ENCODE measurements at regions not wholly inside any gene's neighbourhood (a gene's known extent, or its start where the extent isn't known, plus 50 kb on each side); places are given as distances from the start of the nearest gene placed in this dataset.

DNA sequence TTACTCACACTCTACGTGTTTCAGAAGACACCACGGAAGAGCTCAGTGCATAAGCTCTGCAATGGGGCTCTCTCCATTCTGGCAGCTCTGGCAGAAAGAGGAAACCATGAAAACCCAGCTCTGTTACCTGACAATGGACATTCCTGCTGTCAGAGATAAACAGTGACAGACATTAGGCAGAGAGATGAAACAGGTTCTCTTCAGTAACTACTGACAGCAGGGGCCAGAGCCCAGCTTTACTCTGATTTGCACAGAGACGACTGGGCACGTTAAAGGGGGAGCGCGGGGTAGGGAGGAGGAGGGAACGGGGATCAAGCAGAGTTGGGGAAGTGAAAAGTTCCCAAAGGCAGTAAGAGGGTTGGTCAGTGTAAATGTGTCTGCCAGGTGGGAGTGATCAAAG lies 206.1 kb downstream of the RAMP3 start:
- ATAC-seq = no peak
- no TSS peak for BruUV-seq (replicated peaks)
- FAIRE-seq = no peak
- no peaks in the 10 kb centered on the region for H4K20me1 ChIP-seq (ENCODE audit: insufficient read depth, low read length)
- H3K4me2 ChIP-seq (ENCODE audit: low read depth, low read length) = no peak overlapping the region
- in situ Hi-C loops (cut with HindIII; ENCODE audit: extremely low pct_ligation_motif_present, low pct_unique_long_range_greater_than_20kb) (no loop called here), intact Hi-C loops (cut with micrococcal nuclease; ENCODE audit: unreplicated experiment) (no loop called here)
- H3K9ac ChIP-seq (ENCODE audit: insufficient read depth, low read depth, low read length) = no peak overlapping the region
- no peaks in the 10 kb centered on the region for H3K36me3 ChIP-seq (replicated peaks in 1 of 2; ENCODE audit: control insufficient read depth in 1 of 2, insufficient read depth in 2 of 2, low read length in 2 of 2)
- no peak overlapping the region for H3K4me3 ChIP-seq (replicated peaks in 1 of 3; ENCODE audit: insufficient read depth in 1 of 3, low read depth in 2 of 3, low read length in 3 of 3)
- peaks cover 0 to 14% of the 10 kb centered on the region in 2 experiments; a peak in 2 of 5 replicates for H3K27me3 ChIP-seq (ENCODE audit: control insufficient read depth in 1 of 2, insufficient read depth in 2 of 2, low read length in 2 of 2)
- no peaks in the 10 kb centered on the region for H3K79me2 ChIP-seq (ENCODE audit: insufficient read depth, low read length)
- no peaks in the 10 kb centered on the region for H3K9me3 ChIP-seq (ENCODE audit: low read length)
- CTCF ChIA-PET (ENCODE audit: low intra/inter-chr PET ratio, low total read pairs) = no interaction called here
- 23% methylated on average over 7 of the region's 7 CpGs for WGBS (ENCODE audit: low lambda C conversion rate)
- no peaks in the 10 kb centered on the region for H3K4me1 ChIP-seq (ENCODE audit: insufficient read depth, low read length)
- POLR2A ChIA-PET = no interaction called here
- no peak overlapping the region for H2AFZ ChIP-seq (ENCODE audit: low read length)
- DNase-seq (ENCODE audit: low spot score) = no peak
- no peak overlapping the region for H3K27ac ChIP-seq (ENCODE audit: extremely low read length, insufficient read depth, low read length)
- no peak for TF ChIP-seq ZNF17 (CRISPR knock-in tag; IDR thresholded peaks at IDR 0.05)
- TF ChIP-seq ZNF432 (CRISPR knock-in tag; IDR thresholded peaks at IDR 0.05; ENCODE audit: borderline replicate concordance) = no peak
- no peak for TF ChIP-seq ZBTB3 (CRISPR knock-in tag; IDR thresholded peaks at IDR 0.05; ENCODE audit: borderline replicate concordance, low read depth)
- TF ChIP-seq PLRG1 (conservative IDR thresholded peaks at IDR 0.05) = no peak
- TF ChIP-seq HIVEP1 (CRISPR knock-in tag; IDR thresholded peaks at IDR 0.05) = no peak
- TF ChIP-seq, protein P1, sequence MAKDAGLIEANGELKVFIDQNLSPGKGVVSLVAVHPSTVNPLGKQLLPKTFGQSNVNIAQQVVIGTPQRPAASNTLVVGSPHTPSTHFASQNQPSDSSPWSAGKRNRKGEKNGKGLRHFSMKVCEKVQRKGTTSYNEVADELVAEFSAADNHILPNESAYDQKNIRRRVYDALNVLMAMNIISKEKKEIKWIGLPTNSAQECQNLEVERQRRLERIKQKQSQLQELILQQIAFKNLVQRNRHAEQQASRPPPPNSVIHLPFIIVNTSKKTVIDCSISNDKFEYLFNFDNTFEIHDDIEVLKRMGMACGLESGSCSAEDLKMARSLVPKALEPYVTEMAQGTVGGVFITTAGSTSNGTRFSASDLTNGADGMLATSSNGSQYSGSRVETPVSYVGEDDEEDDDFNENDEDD (CRISPR knock-in tag; IDR thresholded peaks at IDR 0.05; ENCODE audit: borderline replicate concordance) = no peak
- TF ChIP-seq RNF2 (conservative IDR thresholded peaks at IDR 0.05; ENCODE audit: low read depth) = no peak
- TF ChIP-seq CEBPB (IDR thresholded peaks at IDR 0.05; ENCODE audit: borderline replicate concordance, low read depth, low read length) = no peak
- no peak for TF ChIP-seq ZMYM4 (CRISPR knock-in tag; IDR thresholded peaks at IDR 0.05)
- no peak for TF ChIP-seq PHF21A (CRISPR knock-in tag; IDR thresholded peaks at IDR 0.05)
- no peak for TF ChIP-seq JUNB (CRISPR knock-in tag; IDR thresholded peaks at IDR 0.05; ENCODE audit: borderline replicate concordance)
- TF ChIP-seq, protein P2, sequence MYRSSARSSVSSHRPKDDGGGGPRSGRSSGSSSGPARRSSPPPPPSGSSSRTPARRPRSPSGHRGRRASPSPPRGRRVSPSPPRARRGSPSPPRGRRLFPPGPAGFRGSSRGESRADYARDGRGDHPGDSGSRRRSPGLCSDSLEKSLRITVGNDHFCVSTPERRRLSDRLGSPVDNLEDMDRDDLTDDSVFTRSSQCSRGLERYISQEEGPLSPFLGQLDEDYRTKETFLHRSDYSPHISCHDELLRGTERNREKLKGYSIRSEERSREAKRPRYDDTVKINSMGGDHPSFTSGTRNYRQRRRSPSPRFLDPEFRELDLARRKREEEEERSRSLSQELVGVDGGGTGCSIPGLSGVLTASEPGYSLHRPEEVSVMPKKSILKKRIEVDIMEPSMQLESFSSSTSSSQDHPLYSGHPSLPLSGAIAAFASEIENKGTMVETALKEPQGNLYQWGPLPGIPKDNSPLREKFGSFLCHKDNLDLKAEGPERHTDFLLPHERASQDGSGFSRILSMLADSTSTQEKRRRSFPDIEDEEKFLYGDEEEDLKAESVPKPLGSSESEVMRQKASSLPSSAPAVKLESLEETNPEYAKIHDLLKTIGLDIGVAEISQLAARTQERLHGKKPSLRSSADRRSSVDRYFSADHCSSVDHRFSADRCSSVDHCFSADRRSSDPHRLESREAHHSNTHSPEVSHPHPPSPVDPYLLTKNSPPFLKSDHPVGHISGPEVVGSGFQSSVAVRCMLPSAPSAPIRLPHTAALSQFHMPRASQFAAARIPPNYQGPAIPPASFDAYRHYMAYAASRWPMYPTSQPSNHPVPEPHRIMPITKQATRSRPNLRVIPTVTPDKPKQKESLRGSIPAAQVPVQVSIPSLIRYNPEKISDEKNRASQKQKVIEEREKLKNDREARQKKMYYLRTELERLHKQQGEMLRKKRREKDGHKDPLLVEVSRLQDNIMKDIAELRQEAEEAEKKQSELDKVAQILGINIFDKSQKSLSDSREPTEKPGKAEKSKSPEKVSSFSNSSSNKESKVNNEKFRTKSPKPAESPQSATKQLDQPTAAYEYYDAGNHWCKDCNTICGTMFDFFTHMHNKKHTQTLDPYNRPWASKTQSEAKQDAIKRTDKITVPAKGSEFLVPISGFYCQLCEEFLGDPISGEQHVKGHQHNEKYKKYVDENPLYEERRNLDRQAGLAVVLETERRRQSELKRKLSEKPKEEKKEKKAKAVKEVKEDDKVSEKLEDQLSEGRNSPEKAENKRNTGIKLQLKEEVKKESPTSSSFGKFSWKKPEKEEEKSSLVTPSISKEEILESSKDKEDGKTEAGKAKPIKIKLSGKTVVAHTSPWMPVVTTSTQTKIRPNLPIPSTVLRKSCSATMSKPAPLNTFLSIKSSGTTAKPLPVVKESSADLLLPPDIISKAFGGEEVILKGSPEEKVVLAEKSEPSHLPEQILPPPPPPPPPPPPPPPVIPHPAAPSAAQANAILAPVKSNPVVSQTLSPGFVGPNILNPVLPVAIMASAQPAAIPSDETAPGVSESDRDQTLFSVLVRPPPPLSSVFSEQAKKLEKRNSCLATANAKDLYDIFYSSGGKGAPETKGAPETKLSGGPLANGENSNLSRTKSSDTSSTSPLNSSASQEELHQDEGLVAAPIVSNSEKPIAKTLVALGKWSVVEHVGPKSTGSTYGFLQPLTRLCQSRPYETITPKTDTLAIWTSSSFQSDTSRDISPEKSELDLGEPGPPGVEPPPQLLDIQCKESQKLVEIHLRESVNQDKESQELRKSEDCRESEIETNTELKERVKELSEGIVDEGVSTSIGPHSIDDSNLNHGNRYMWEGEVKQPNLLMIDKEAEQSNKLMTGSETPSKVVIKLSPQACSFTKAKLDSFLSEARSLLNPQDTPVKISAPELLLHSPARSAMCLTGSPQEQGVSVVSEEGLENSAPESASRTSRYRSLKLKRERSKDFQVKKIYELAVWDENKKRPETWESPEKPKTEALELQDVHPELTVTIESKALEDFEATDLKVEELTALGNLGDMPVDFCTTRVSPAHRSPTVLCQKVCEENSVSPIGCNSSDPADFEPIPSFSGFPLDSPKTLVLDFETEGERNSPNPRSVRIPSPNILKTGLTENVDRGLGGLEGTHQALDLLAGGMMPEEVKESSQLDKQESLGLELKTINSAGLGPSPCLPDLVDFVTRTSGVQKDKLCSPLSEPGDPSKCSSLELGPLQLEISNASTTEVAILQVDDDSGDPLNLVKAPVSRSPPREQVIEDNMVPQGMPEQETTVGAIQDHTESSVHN (CRISPR knock-in tag; IDR thresholded peaks at IDR 0.05) = no peak
